Activated T-cell treated with anti-CD3 and anti-CD28 coated beads, Interleukin-2, amount 50 U/mL, for 4 hours (primary cell): ENCODE measurements at regions not wholly inside any gene's neighbourhood (a gene's known extent, or its start where the extent isn't known, plus 50 kb on each side); places are given as distances from the start of the nearest gene placed in this dataset.

Source experiments
- ATAC-seq, 2 donors: fragments of 200-7000 bp; cut with Tn5 transposase; one replicate each; pipeline ENCODE4 v1.10.0; 2021
- DNase-seq: peaks from one replicate; pipeline ENCODE4 v3.0.0-alpha.2; 2020
- H3K27me3 Mint-ChIP-seq: one replicate; pipeline ENCODE4 v1.8.0; 2021; ENCODE audit warnings: low read depth, mixed read lengths
- H3K36me3 Mint-ChIP-seq: one replicate; pipeline ENCODE4 v1.8.0; 2022; ENCODE audit warnings: mixed read lengths; ENCODE audit not compliant: insufficient read depth
- H3K4me1 Mint-ChIP-seq: one replicate; pipeline ENCODE4 v1.8.0; 2021; ENCODE audit warnings: low read depth, mixed read lengths
- H3K4me3 Mint-ChIP-seq: one replicate; pipeline ENCODE4 v1.8.0; 2021; ENCODE audit warnings: mild to moderate bottlenecking, moderate library complexity, mixed read lengths
- H3K9me3 Mint-ChIP-seq: one replicate; pipeline ENCODE4 v1.8.0; 2021; ENCODE audit warnings: mixed read lengths

DNA sequence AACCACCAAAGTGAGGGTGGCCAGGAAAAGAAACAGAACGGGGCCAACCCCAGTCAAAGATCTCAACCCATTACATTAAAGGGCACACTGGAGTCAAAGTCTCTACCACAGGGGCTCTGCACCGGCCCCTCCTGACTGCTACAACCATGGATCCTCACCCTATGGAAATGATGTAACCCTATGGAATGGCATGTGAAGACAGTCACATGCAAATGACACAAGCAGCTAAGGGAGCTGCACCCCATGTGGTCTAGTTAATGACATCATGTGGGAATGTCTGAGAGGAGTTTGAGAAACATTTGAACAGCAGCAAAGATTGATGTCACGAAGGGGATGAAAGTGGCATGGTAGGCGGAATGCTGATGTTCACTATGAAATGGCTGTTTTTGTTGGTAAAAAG lies 298.2 kb upstream of the SLCO3A1 start:
- Mint-ChIP-seq H3K36me3 (no peaks in the 10 kb centered on the region), H3K9me3 (no peaks in the 10 kb centered on the region), H3K4me1 (no peaks in the 10 kb centered on the region), H3K4me3 (no peak overlapping the region), H3K27me3 (no peaks in the 10 kb centered on the region)
- DNase-seq (no peak), ATAC-seq (no peak)

DNA sequence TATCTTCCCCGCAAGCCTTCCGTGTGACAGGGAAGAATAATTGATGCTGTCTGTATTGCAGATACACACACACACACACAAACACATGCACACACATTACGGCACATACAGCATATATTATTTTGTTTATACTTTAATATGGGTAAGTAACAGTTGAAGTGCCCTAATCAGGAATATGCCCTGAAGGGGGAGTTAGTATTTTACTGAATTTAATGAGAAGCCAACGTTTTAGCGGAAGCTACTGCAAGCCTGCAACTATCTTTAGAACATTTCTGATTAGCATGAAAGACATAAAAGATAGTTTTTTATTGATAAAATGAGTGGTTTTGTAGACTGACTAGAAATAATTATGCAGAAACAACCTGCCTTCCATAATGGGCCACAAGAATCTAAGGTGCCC lies 296.6 kb upstream of the SLCO3A1 start:
- Mint-ChIP-seq H3K9me3 (no peaks in the 10 kb centered on the region), H3K36me3 (no peaks in the 10 kb centered on the region), H3K27me3 (no peaks in the 10 kb centered on the region), H3K4me1 (no peaks in the 10 kb centered on the region), H3K4me3 (no peak overlapping the region)
- ATAC-seq (no peak), DNase-seq (no peak)

DNA sequence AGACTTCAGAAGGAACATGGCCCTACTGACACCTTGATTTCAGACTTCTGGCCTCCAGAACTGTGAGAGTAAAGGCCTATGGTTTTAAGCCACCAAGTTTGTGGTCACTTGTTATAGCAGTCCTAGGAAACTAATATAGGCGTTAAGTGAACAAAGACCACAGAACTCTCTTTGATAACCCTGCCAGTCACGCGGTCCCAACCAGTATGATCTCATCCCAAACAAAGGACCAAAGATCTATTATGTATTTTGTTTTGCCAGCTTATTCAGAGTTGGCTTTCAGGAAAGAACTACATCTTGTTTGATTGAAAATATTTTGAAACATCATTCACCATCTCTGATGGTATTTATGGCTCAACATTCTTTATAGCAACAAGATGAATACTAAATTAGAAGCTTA lies 294.4 kb upstream of the SLCO3A1 start:
- H3K4me3 Mint-ChIP-seq: no peak overlapping the region
- no peaks in the 10 kb centered on the region for H3K4me1 Mint-ChIP-seq
- no peaks in the 10 kb centered on the region for H3K9me3 Mint-ChIP-seq
- ATAC-seq: no peak
- H3K36me3 Mint-ChIP-seq: no peaks in the 10 kb centered on the region
- DNase-seq: no peak
- no peaks in the 10 kb centered on the region for H3K27me3 Mint-ChIP-seq

DNA sequence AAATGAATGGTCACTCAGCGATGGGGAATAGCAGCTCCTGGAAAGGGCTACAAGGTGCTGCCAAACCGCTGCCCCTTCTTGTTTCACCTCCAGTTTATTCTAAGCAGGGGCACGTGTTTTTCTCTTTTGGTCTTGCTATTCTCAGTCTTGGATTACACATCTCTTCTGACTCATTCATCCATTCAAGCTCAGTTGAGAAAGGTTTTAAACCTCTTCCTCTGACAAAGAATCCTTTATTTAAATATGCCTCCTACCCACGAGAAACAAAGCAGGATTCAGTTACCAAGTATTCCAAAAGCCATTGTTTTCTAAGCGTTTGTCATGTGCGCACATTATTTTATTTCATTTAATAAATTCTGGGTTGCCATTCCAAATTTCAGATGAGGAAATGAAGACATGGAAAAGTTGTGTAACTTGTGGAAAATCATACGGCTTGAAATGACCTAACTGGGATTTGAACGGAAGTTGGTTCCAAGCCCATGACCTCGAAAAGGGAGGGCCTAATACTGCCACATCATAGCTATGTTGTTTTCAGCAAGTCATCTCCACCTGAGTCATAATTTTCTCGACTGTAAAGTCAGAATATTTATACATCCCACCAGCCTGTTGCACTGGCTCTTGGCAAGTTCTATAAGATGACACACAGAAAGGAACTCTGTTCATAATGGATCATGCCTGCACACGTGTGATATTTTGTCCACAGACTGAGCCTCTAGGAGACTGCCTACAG lies 292.0 kb upstream of the SLCO3A1 start:
- no peaks in the 10 kb centered on the region for H3K4me1 Mint-ChIP-seq
- no peak overlapping the region for H3K4me3 Mint-ChIP-seq
- DNase-seq (no peak), ATAC-seq (peak in 1 of 2 donors; percentile 43)
- H3K9me3 Mint-ChIP-seq: no peaks in the 10 kb centered on the region
- H3K27me3 Mint-ChIP-seq: peaks cover 4% of the 10 kb centered on the region
- no peaks in the 10 kb centered on the region for H3K36me3 Mint-ChIP-seq

DNA sequence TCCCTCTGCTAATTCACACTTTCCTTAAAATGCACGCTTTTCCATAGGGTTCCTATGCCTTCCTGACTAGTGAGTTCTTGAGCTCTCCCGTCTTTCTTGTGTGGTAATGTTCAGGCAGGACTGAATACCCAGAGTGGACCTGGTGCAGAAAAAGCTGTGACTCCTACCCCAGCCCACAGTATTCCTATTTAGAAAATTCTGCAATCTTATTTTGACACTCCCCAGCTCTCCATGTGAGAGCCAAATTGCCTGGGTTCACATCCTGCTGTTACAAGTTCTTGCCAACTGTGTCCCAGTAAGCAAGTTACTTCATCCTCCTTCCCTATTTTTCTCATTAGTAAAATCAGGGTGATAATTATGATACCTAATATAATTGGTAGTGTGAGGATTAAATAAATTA lies 290.8 kb upstream of the SLCO3A1 start:
- no peaks in the 10 kb centered on the region for H3K4me1 Mint-ChIP-seq
- H3K4me3 Mint-ChIP-seq: no peak overlapping the region
- DNase-seq (no peak), ATAC-seq (no peak)
- peaks cover 6% of the 10 kb centered on the region for H3K27me3 Mint-ChIP-seq
- no peaks in the 10 kb centered on the region for H3K9me3 Mint-ChIP-seq
- no peaks in the 10 kb centered on the region for H3K36me3 Mint-ChIP-seq

DNA sequence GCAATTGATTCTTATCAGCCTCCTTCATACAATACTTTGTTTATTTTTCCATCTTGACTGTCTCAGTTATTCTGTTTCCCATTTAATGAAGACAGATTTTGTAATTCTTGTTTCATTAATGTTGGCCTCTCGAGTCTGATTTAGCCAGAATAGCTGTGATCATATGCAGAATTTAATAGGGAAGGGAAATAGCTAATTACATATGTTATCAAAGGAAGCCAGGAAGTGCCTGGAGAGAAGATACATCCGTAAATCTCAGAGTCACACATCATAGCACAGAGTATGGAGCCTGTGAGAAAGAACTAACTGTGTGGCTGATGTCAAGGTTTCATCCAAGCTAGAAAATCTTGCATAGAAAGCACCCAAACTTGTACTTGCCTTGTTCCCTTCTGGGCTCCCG lies 288.9 kb upstream of the SLCO3A1 start:
- ATAC-seq (no peak), DNase-seq (no peak)
- Mint-ChIP-seq H3K27me3 (peaks cover 6% of the 10 kb centered on the region), H3K4me1 (peaks cover 1% of the 10 kb centered on the region), H3K4me3 (no peak overlapping the region), H3K9me3 (no peaks in the 10 kb centered on the region), H3K36me3 (no peaks in the 10 kb centered on the region)

DNA sequence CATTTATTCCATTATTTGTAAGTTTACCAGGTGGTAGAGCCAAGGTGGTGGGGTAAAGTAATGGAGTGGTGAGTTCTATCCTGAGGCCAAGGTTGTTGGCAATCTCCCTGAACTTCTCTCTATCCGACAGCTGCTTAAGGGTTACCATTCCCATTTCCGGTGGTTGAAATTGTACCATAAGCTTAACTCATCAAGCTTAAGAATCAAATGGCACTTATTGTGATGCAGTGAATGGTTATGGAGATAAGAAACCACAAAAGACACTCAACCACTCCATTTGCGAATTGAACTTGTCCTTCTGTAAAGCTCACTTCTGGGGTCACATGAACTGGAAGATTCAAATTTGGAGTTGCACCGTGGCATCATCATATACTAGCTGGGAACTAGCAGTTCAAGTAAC lies 287.4 kb upstream of the SLCO3A1 start:
- Mint-ChIP-seq H3K27me3 (peaks cover 10% of the 10 kb centered on the region), H3K4me3 (no peak overlapping the region), H3K9me3 (no peaks in the 10 kb centered on the region), H3K36me3 (no peaks in the 10 kb centered on the region), H3K4me1 (peaks cover 1% of the 10 kb centered on the region)
- DNase-seq (no peak), ATAC-seq (no peak)

DNA sequence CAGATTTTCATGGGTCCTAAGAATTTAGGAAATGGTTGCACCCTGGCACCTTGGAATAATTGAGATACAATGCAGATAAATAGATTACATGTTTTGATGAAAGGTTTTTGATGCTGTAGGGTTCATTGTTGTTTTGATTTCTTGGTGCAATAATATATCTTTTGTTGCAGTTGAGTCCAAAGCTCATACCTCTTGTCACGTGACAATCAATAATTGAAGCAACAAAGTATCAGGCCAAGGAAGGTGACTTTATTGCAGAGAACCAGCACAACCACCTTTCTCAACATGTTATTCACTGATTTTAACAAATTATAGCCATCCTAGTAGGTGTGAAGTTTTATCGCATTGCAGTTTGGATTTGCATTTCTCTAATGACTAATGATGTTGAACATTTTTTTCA lies 285.5 kb upstream of the SLCO3A1 start:
- H3K9me3 Mint-ChIP-seq: no peaks in the 10 kb centered on the region
- DNase-seq: no peak
- no peak for ATAC-seq

DNA sequence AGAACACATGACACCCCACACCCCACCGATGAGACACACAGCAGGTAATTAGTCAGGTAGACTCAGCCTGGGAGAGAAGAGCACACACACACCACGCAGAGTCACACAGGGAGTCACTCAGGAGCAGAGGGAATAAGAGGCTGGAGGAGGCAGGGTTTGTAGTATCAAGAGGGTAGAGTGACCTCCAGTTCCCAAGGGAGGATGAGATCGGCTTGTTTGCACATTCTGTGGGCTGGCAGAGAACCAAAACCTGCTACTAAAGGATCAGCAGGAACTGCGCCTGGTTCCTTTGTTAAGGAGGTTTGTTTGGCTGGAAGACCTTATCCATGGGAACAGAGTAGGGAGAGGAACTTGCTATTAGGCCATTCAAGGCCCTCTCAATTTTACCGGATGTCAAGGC lies 281.4 kb upstream of the SLCO3A1 start:
- Mint-ChIP-seq H3K4me1 (peaks cover 1% of the 10 kb centered on the region), H3K9me3 (no peaks in the 10 kb centered on the region), H3K36me3 (no peaks in the 10 kb centered on the region), H3K27me3 (peaks cover 7% of the 10 kb centered on the region), H3K4me3 (no peak overlapping the region)
- DNase-seq (no peak), ATAC-seq (no peak)

More for the DNA sequence above, 285.5 kb upstream of the SLCO3A1 start:
- H3K36me3 Mint-ChIP-seq: no peaks in the 10 kb centered on the region
- no peak overlapping the region for H3K4me3 Mint-ChIP-seq
- peaks cover 1% of the 10 kb centered on the region for H3K4me1 Mint-ChIP-seq
- H3K27me3 Mint-ChIP-seq: peaks cover 11% of the 10 kb centered on the region

DNA sequence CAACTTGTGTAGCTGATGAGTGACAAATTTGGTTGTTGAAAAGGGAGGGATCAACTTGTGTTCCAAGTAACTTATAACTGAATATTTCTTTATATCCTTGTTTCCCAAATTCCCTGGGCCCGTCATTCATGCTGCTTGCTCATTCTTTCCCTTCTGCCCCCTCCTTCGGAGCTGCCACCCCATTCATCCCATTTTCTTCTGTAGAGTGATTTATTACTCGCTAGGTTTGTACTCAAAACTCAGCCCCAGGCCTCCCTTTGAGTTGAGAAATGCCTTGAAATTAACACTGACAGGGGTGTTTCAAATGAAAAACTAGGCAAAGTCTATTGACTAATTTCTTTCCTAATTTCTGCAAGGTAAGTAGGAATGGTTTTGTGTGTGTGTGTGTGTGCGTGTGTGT lies 277.4 kb upstream of the SLCO3A1 start:
- no peaks in the 10 kb centered on the region for H3K4me1 Mint-ChIP-seq
- H3K4me3 Mint-ChIP-seq: no peak overlapping the region
- peaks cover under 1% of the 10 kb centered on the region for H3K27me3 Mint-ChIP-seq
- no peak for ATAC-seq
- H3K36me3 Mint-ChIP-seq: no peaks in the 10 kb centered on the region
- no peak for DNase-seq
- no peaks in the 10 kb centered on the region for H3K9me3 Mint-ChIP-seq

DNA sequence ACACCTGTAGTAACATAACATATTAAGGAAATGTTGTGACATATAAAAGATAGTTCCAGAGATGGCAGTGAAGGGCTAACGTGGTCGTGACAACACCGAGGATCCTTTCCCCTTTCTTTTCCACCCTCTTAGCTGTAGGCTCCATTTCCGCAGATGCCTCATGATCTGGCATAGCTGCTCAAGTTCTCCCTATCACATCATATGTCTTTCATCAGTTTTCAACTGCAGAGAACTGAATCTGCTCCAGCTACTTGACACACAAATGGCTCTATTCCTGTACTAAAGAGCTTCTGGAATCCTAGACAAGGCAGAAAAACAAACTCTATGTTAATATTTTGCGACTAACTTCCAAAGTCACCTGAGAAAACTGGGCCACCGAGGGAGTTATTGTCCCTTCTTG lies 275.0 kb upstream of the SLCO3A1 start:
- no peaks in the 10 kb centered on the region for H3K4me1 Mint-ChIP-seq
- no peak overlapping the region for H3K4me3 Mint-ChIP-seq
- DNase-seq (no peak), ATAC-seq (no peak)
- H3K36me3 Mint-ChIP-seq: no peaks in the 10 kb centered on the region
- peaks cover 6% of the 10 kb centered on the region for H3K27me3 Mint-ChIP-seq
- H3K9me3 Mint-ChIP-seq: no peaks in the 10 kb centered on the region

DNA sequence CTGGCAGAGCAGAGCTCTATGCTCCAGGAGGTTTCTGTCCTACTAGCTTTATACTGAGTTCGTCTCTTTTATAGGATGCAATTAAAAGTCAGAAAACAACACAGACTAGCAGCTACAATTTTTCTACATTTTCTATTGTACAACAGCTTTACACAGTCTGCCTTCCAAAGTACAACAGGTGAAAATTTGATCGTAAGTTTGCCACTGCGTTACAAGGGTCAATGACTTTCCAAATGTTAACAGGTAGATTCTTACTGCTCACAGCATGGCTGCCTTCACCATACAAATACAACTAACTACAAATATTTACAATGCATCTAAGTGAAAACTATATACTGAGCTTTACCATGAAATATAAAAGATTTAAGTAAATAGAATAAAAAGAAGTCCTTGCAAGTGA lies 268.6 kb upstream of the SLCO3A1 start:
- ATAC-seq (no peak), DNase-seq (no peak)
- H3K9me3 Mint-ChIP-seq: peaks cover 3% of the 10 kb centered on the region
- peaks cover 2% of the 10 kb centered on the region for H3K36me3 Mint-ChIP-seq
- H3K4me3 Mint-ChIP-seq: no peak overlapping the region
- no peaks in the 10 kb centered on the region for H3K4me1 Mint-ChIP-seq
- H3K27me3 Mint-ChIP-seq: peaks cover 13% of the 10 kb centered on the region

DNA sequence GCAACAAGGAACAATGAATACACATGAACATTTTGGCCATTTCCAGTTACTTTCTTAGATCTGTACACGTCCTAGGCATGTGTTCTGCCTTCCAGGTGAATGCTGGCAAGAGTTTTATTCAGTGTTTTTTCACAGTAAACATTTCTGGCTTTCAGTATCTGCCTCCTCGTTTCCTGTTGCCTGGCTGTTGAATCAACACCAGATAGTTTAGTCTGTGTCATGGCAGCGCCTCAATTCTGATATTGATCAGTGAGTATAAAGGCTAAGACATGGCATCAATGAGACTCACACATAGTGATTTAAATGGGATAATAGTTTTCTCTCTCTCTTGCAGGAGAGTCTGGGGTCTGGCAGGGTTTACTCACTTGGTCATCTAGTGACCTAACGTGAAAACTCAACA lies 266.9 kb upstream of the SLCO3A1 start:
- no peak overlapping the region for H3K4me3 Mint-ChIP-seq
- H3K4me1 Mint-ChIP-seq: no peaks in the 10 kb centered on the region
- no peak for ATAC-seq
- no peak for DNase-seq
- H3K9me3 Mint-ChIP-seq: peaks cover 3% of the 10 kb centered on the region
- peaks cover 2% of the 10 kb centered on the region for H3K36me3 Mint-ChIP-seq
- H3K27me3 Mint-ChIP-seq: peaks cover 13% of the 10 kb centered on the region

DNA sequence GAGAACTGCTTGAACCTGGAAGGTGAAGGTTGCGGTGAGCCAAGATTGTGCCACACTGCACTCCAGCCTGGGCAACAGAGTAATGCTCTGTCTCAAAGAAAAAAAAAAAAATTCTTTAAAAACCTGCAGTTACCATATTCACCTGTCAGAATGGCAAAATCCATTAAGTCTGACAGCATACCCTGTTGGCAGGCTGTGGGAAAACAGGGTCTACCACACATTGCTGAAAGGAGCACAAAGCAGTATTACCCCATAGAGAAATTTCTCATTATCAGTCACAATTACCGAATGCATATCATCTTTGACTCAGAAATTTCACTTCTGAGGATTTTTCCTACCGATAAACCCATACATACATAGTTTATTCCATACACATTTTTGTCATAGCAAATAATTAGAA lies 264.1 kb upstream of the SLCO3A1 start:
- peaks cover 8% of the 10 kb centered on the region for H3K27me3 Mint-ChIP-seq
- H3K4me1 Mint-ChIP-seq: peaks cover 4% of the 10 kb centered on the region
- no peak for DNase-seq
- no peak overlapping the region for H3K4me3 Mint-ChIP-seq
- peak; percentile 50 to 82 for ATAC-seq
- H3K9me3 Mint-ChIP-seq: peaks cover 3% of the 10 kb centered on the region
- H3K36me3 Mint-ChIP-seq: peaks cover 2% of the 10 kb centered on the region

DNA sequence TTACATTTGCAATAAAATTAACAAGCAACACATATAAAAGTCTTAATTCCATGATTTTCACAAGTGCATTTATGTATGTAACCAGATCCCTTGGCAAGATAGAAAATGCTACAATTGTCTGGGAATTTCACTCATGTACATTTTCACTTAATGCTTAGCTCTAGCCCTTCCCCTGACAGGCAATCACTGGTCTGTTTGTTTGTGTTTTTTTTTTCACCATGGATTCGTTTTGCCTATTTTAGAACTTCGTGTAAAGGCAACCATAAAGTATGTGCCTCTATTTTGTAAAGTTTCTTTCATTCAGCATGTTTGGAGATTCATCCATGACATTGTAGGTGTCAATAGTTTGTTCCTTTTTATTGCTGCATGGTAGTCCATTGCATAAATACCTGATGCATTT lies 260.9 kb upstream of the SLCO3A1 start:
- DNase-seq (no peak), ATAC-seq (no peak)
- Mint-ChIP-seq H3K4me1 (peaks cover 4% of the 10 kb centered on the region), H3K4me3 (no peak overlapping the region), H3K27me3 (peaks cover 9% of the 10 kb centered on the region), H3K36me3 (no peaks in the 10 kb centered on the region), H3K9me3 (no peaks in the 10 kb centered on the region)

DNA sequence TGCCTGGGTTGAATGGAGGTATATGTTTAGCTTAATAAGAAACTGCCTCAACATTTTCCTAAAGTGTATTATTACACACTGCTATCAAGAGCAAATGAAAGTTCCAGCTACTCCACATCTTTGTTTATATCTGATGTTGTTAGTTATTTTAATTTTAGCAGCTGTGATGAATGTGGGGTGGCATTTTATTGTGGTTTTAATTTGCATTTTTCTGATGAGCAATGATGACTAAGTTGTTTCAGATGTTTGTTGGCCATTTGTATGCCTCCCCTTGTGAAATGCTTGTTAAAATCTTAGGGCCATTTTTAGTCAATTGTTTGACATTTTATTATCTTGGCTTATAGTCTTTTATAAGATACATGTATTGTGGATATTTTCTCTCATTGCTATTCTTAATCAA lies 260.4 kb upstream of the SLCO3A1 start:
- Mint-ChIP-seq H3K4me1 (peaks cover 4% of the 10 kb centered on the region), H3K36me3 (no peaks in the 10 kb centered on the region), H3K4me3 (no peak overlapping the region), H3K27me3 (peaks cover 14% of the 10 kb centered on the region), H3K9me3 (no peaks in the 10 kb centered on the region)
- DNase-seq (no peak), ATAC-seq (peak; percentile 18)
